Esophagus squamous epithelium (tissue), 4 donors: ENCODE measurements at regions not wholly inside any gene's neighbourhood (a gene's known extent, or its start where the extent isn't known, plus 50 kb on each side); places are given as distances from the start of the nearest gene placed in this dataset.

ENCODE experiments used
- CTCF ChIP-seq, 6 experiments: fragments of 450-650 bp in 4 of 6; fragments of 200-600 bp in 2 of 6; sonication (generic) in 2 of 6; IDR thresholded peaks; one replicate each; pipeline ENCODE4 v1.5.1; 2016 to 2019; ENCODE audit warnings: antibody characterized with exemption in 6 of 6, mild to moderate bottlenecking in 4 of 6, moderate library complexity in 4 of 6
- POLR2A ChIP-seq, 4 donors: fragments of 450-650 bp; IDR thresholded peaks; one replicate each; pipeline ENCODE4 v1.6.1; 2017; ENCODE audit warnings: antibody characterized with exemption in 4 of 4, mild to moderate bottlenecking in 4 of 4, moderate library complexity in 3 of 4

DNA sequence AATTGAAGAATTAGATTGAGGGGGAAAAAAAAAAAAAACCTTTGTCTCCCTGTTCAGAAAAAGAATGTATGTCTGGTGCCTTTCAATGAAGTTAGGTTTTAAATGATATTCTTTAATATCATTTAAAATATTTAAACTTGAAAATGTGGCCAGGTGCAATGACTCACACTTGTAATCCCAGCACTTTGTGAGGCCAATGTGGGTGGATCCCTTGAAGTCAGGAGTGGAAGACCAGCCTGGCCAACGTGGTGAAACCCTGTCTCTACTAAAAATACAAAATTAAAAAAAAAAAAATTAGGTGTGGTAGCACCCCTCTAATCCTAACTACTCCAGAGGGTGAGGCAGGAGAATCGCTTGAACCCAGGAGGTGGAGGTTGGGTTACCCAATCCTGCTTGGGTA, 111.1 kb upstream of the RASA1 start:
- TF ChIP-seq POLR2A (IDR thresholded peaks at IDR 0.05): no peak
- no peak for TF ChIP-seq CTCF (IDR thresholded peaks at IDR 0.05)
